DOHH2 (cell line): ENCODE measurements at regions not wholly inside any gene's neighbourhood (a gene's known extent, or its start where the extent isn't known, plus 50 kb on each side); places are given as distances from the start of the nearest gene placed in this dataset.

Experiments used
- H3F3A ChIP-seq: fragments of 200-600 bp; sonication (generic), shearing (Covaris generic); 2 replicates; pipeline ENCODE4 v1.6.0; 2016; ENCODE audit warnings: antibody characterized with exemption, mild to moderate bottlenecking; ENCODE audit not compliant: control insufficient read depth, insufficient read depth
- H3K27ac ChIP-seq: fragments of 200-600 bp; sonication (generic); 2 replicates; pipeline ENCODE4 v1.5.1; 2014; ENCODE audit warnings: low read depth, mild to moderate bottlenecking, low read length, moderate library complexity
- H3K27me3 ChIP-seq: fragments of 200-600 bp; sonication (generic); 2 replicates; pipeline ENCODE4 v1.6.1; 2014; ENCODE audit warnings: mild to moderate bottlenecking, low read length, mixed read lengths; ENCODE audit not compliant: control insufficient read depth
- H3K36me3 ChIP-seq: fragments of 200-600 bp; sonication (generic); 2 replicates; pipeline ENCODE4 v1.6.1; 2014; ENCODE audit warnings: mild to moderate bottlenecking, low read length, moderate library complexity, mixed read lengths; ENCODE audit not compliant: control insufficient read depth
- H3K4me1 ChIP-seq: fragments of 200-600 bp; sonication (generic); 2 replicates; pipeline ENCODE4 v1.6.1; 2014; ENCODE audit warnings: mild to moderate bottlenecking, low read length, mixed read lengths; ENCODE audit not compliant: control insufficient read depth
- H3K4me2 ChIP-seq: fragments of 200-600 bp; sonication (generic); 2 replicates; pipeline ENCODE4 v1.6.0; 2014; ENCODE audit warnings: mild to moderate bottlenecking, low read length, moderate library complexity
- H3K4me3 ChIP-seq: fragments of 200-600 bp; sonication (generic); 2 replicates; pipeline ENCODE4 v1.5.1; 2014; ENCODE audit warnings: mild to moderate bottlenecking, low read length, mixed read lengths
- H3K79me2 ChIP-seq: fragments of 200-600 bp; sonication (generic); 2 replicates; pipeline ENCODE4 v1.6.1; 2014; ENCODE audit warnings: mild to moderate bottlenecking, low read length, mixed read lengths; ENCODE audit not compliant: control insufficient read depth
- H3K9me2 ChIP-seq: fragments of 200-600 bp; sonication (generic); replicated peaks from 2 replicates; pipeline ENCODE4 v1.6.1; 2014; ENCODE audit warnings: mild to moderate bottlenecking, low read length, mixed read lengths; ENCODE audit not compliant: control insufficient read depth
- H3K9me3 ChIP-seq: fragments of 200-600 bp; sonication (generic); 2 replicates; pipeline ENCODE4 v1.6.1; 2014; ENCODE audit warnings: antibody characterized with exemption, low read length, mixed read lengths; ENCODE audit not compliant: control insufficient read depth, insufficient read depth
- H4K20me1 ChIP-seq: fragments of 200-600 bp; sonication (generic); 2 replicates; pipeline ENCODE4 v1.6.0; 2014; ENCODE audit warnings: low read depth, mild to moderate bottlenecking, antibody characterized with exemption, low read length, moderate library complexity; ENCODE audit not compliant: control insufficient read depth, insufficient read depth
- CTCF ChIP-seq: fragments of 200-600 bp; sonication (generic); IDR thresholded peaks from one replicate; pipeline ENCODE4 v1.5.1; 2014; ENCODE audit warnings: antibody characterized with exemption, mild to moderate bottlenecking, low read depth, low read length; ENCODE audit not compliant: poor library complexity, severe bottlenecking
- EZH2phosphoT487 ChIP-seq: fragments of 200-600 bp; sonication (generic); IDR thresholded peaks from 2 replicates; pipeline ENCODE4 v1.6.1; 2017; ENCODE audit warnings: borderline replicate concordance, mild to moderate bottlenecking, antibody characterized with exemption, low read length, moderate library complexity, mixed read lengths

- Histone ChIP-seq H3K27me3 (no peaks in the 10 kb centered on the region), H3K4me1 (no peaks in the 10 kb centered on the region)
Measured at GRCh38 chr16:86877108-86877507, 298.8 kb downstream of the FOXL1 start.

GRCh38 chr16:86877835-86878234 is 299.5 kb downstream of the FOXL1 start:
- H3K36me3 ChIP-seq = no peaks in the 10 kb centered on the region
- no peak overlapping the region for H3K4me2 ChIP-seq
- H3K4me1 ChIP-seq = no peaks in the 10 kb centered on the region
- TF ChIP-seq EZH2phosphoT487 (no peak), CTCF (no peak)
- no peaks in the 10 kb centered on the region for H3K9me3 ChIP-seq
- no peaks in the 10 kb centered on the region for H3K79me2 ChIP-seq
- no peaks in the 10 kb centered on the region for H3F3A ChIP-seq
- H3K27ac ChIP-seq = no peak overlapping the region
- no peaks in the 10 kb centered on the region for H4K20me1 ChIP-seq
- H3K9me2 ChIP-seq = no peaks in the 10 kb centered on the region
- H3K4me3 ChIP-seq = no peak overlapping the region
- no peaks in the 10 kb centered on the region for H3K27me3 ChIP-seq

More at GRCh38 chr16:86877108-86877507, 298.8 kb downstream of the FOXL1 start:
- no peak overlapping the region for H3K4me2 ChIP-seq
- H4K20me1 ChIP-seq = no peaks in the 10 kb centered on the region
- no peaks in the 10 kb centered on the region for H3K9me2 ChIP-seq
- H3F3A ChIP-seq = no peaks in the 10 kb centered on the region
- TF ChIP-seq CTCF = no peak
- TF ChIP-seq EZH2phosphoT487 = no peak
- no peaks in the 10 kb centered on the region for H3K36me3 ChIP-seq
- no peaks in the 10 kb centered on the region for H3K79me2 ChIP-seq
- no peak overlapping the region for H3K4me3 ChIP-seq
- no peaks in the 10 kb centered on the region for H3K9me3 ChIP-seq
- no peak overlapping the region for H3K27ac ChIP-seq

GRCh38 chr16:86878236-86879080 is 300.1 kb downstream of the FOXL1 start:
- Histone ChIP-seq H3F3A (no peaks in the 10 kb centered on the region), H3K4me3 (no peak overlapping the region)

GRCh38 chr16:86879268-86879667 is 300.9 kb downstream of the FOXL1 start:
- Histone ChIP-seq H3K4me2 (no peak overlapping the region), H3K9me3 (no peaks in the 10 kb centered on the region), H3K79me2 (no peaks in the 10 kb centered on the region), H3F3A (no peaks in the 10 kb centered on the region), H3K4me1 (no peaks in the 10 kb centered on the region), H3K36me3 (no peaks in the 10 kb centered on the region), H3K27ac (no peak overlapping the region), H3K4me3 (no peak overlapping the region), H4K20me1 (no peaks in the 10 kb centered on the region), H3K27me3 (peaks cover 3% of the 10 kb centered on the region; the same call in 1 of the 2 replicates), H3K9me2 (no peaks in the 10 kb centered on the region)
- TF ChIP-seq CTCF = no peak
- no peak for TF ChIP-seq EZH2phosphoT487

More at GRCh38 chr16:86878236-86879080, 300.1 kb downstream of the FOXL1 start:
- Histone ChIP-seq H3K9me3 (no peaks in the 10 kb centered on the region), H3K27me3 (peaks cover under 1% of the 10 kb centered on the region; the same call in 1 of the 2 replicates), H4K20me1 (no peaks in the 10 kb centered on the region), H3K79me2 (no peaks in the 10 kb centered on the region), H3K36me3 (no peaks in the 10 kb centered on the region), H3K4me1 (no peaks in the 10 kb centered on the region), H3K4me2 (no peak overlapping the region), H3K9me2 (no peaks in the 10 kb centered on the region), H3K27ac (no peak overlapping the region)
- TF ChIP-seq EZH2phosphoT487 = no peak
